Fibroblast of lung (primary cell): ENCODE measurements at regions not wholly inside any gene's neighbourhood (a gene's known extent, or its start where the extent isn't known, plus 50 kb on each side); places are given as distances from the start of the nearest gene placed in this dataset.

Experiments
- DNase-seq, 2 donors: peaks; one replicate each; pipeline versions ENCODE4 v3.0.0 to v3.0.0-alpha.2; 2010; ENCODE audit warnings: low read depth in 2 of 2
- H2AFZ ChIP-seq: 2 replicates; pipeline ENCODE4 v1.5.1; 2012; ENCODE audit warnings: low read length, control low read depth, inconsistent platforms
- H3K27ac ChIP-seq: 2 replicates; pipeline ENCODE4 v1.5.1; 2011; ENCODE audit warnings: low read length, control low read depth; ENCODE audit not compliant: insufficient read depth
- H3K27me3 ChIP-seq: 2 replicates; pipeline ENCODE4 v1.5.1; 2011; ENCODE audit warnings: mild to moderate bottlenecking, low read length; ENCODE audit not compliant: control insufficient read depth, insufficient read depth
- H3K36me3 ChIP-seq: 2 replicates; pipeline ENCODE4 v1.5.1; 2011; ENCODE audit warnings: low read length; ENCODE audit not compliant: control insufficient read depth, insufficient read depth
- H3K4me1 ChIP-seq: 2 replicates; pipeline ENCODE4 v1.5.1; 2011; ENCODE audit warnings: low read length; ENCODE audit not compliant: control insufficient read depth, insufficient read depth; ENCODE audit errors: extremely low read depth
- H3K4me2 ChIP-seq: 2 replicates; pipeline ENCODE4 v1.5.1; 2011; ENCODE audit warnings: low read length, control low read depth; ENCODE audit not compliant: insufficient read depth; ENCODE audit errors: extremely low read depth
- H3K4me3 ChIP-seq, 4 experiments: fragments of 200-600 bp in 1 of 4; sonication (generic) in 1 of 4; replicated peaks in 1 of 4; 2 replicates each; pipeline ENCODE4 v1.5.1; 2011 to 2016; ENCODE audit warnings: low read length in 4 of 4, low read depth in 3 of 4, mild to moderate bottlenecking in 3 of 4, control low read depth in 2 of 4, inconsistent platforms in 1 of 4, mixed read lengths in 1 of 4; ENCODE audit not compliant: insufficient read depth in 1 of 4; ENCODE audit errors: control extremely low read depth in 1 of 4
- H3K79me2 ChIP-seq: 2 replicates; pipeline ENCODE4 v1.5.1; 2012; ENCODE audit warnings: mild to moderate bottlenecking, low read length, inconsistent platforms; ENCODE audit not compliant: control insufficient read depth, insufficient read depth
- H3K9ac ChIP-seq: 2 replicates; pipeline ENCODE4 v1.5.1; 2011; ENCODE audit warnings: mild to moderate bottlenecking, low read length, control low read depth; ENCODE audit not compliant: insufficient read depth
- H3K9me3 ChIP-seq: 2 replicates; pipeline ENCODE4 v1.5.1; 2012; ENCODE audit warnings: low read depth, low read length; ENCODE audit not compliant: control insufficient read depth, insufficient read depth
- H4K20me1 ChIP-seq: 2 replicates; pipeline ENCODE4 v1.5.1; 2011; ENCODE audit warnings: low read length; ENCODE audit not compliant: control insufficient read depth, insufficient read depth; ENCODE audit errors: extremely low read depth
- CTCF ChIP-seq, 2 donors: IDR thresholded peaks in 1 of 2; conservative IDR thresholded peaks in 1 of 2; 1 replicate in 1 of 2; 2 replicates in 1 of 2; pipeline ENCODE4 v1.5.1; 2011 to 2012; ENCODE audit warnings: low read length in 2 of 2, control low read depth in 1 of 2, inconsistent platforms in 1 of 2, low read depth in 1 of 2, mild to moderate bottlenecking in 1 of 2
- EZH2 ChIP-seq: IDR thresholded peaks from 2 replicates; pipeline ENCODE4 v1.5.1; 2012; ENCODE audit warnings: low read length, control low read depth, mild to moderate bottlenecking; ENCODE audit errors: missing control alignments

DNA sequence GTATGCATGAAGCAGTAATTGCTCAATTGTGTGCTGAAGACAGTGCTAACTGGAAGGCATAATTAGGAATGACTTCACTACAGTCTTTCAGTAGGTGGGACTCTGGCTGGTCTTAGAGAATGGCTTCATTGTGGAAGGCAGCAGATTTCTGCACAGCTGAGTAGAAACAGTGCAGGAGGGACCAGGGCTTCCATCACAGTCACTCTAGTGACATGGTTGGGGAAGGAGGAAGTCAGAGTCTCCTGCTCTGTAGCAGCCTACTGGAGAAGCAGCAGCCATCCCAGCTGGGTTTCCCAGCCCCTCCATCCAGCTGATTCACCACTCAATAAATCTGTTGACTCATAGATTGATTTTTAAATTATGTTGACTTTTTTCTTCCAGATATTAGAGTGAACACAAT is 80.6 kb upstream of the DBX2 start:
- Histone ChIP-seq H3K9ac (no peak overlapping the region), H4K20me1 (no peaks in the 10 kb centered on the region), H3K4me2 (no peak overlapping the region), H3K79me2 (no peaks in the 10 kb centered on the region), H3K27me3 (no peaks in the 10 kb centered on the region), H2AFZ (no peak overlapping the region), H3K4me1 (no peaks in the 10 kb centered on the region), H3K4me3 (no peak overlapping the region), H3K36me3 (no peaks in the 10 kb centered on the region), H3K27ac (no peak overlapping the region), H3K9me3 (no peaks in the 10 kb centered on the region)
- DNase-seq, result no peak
- TF ChIP-seq CTCF (conservative IDR thresholded peaks at IDR 0.05 in 1 of 2, IDR thresholded peaks at IDR 0.05 in 1 of 2; ENCODE audit: low read depth in 1 of 2, low read length in 2 of 2), result no peak
- TF ChIP-seq EZH2, result no peak

GRCh38 chr12:45138609-45139008 is 77.3 kb upstream of the ANO6 start:
- DNase-seq, result no peak
- H3K4me2 ChIP-seq, result no peak overlapping the region
- no peak for TF ChIP-seq EZH2
- no peak for TF ChIP-seq CTCF (conservative IDR thresholded peaks at IDR 0.05 in 1 of 2, IDR thresholded peaks at IDR 0.05 in 1 of 2; ENCODE audit: low read depth in 1 of 2, low read length in 2 of 2)

GRCh38 chr12:45148006-45148405 is 67.9 kb upstream of the ANO6 start:
- Histone ChIP-seq H3K4me2 (no peak overlapping the region), H2AFZ (no peak overlapping the region), H3K4me3 (no peak overlapping the region), H3K9me3 (no peaks in the 10 kb centered on the region), H3K36me3 (no peaks in the 10 kb centered on the region), H3K4me1 (no peaks in the 10 kb centered on the region), H3K9ac (no peak overlapping the region), H4K20me1 (no peaks in the 10 kb centered on the region), H3K27me3 (no peaks in the 10 kb centered on the region), H3K27ac (no peak overlapping the region), H3K79me2 (no peaks in the 10 kb centered on the region)
- no peak for DNase-seq
- TF ChIP-seq CTCF (conservative IDR thresholded peaks at IDR 0.05 in 1 of 2, IDR thresholded peaks at IDR 0.05 in 1 of 2; ENCODE audit: low read depth in 1 of 2, low read length in 2 of 2) (no peak), EZH2 (no peak)

More at GRCh38 chr12:45138609-45139008, 77.3 kb upstream of the ANO6 start:
- Histone ChIP-seq H3K4me1 (no peaks in the 10 kb centered on the region), H3K4me3 (no peak overlapping the region), H3K9me3 (no peaks in the 10 kb centered on the region), H3K36me3 (no peaks in the 10 kb centered on the region), H4K20me1 (no peaks in the 10 kb centered on the region), H3K79me2 (no peaks in the 10 kb centered on the region), H3K27me3 (no peaks in the 10 kb centered on the region), H3K9ac (no peak overlapping the region), H3K27ac (no peak overlapping the region), H2AFZ (no peak overlapping the region)
